Stimulated activated CD8-positive, alpha-beta memory T cell treated with anti-CD3 and anti-CD28 coated beads, Interleukin-12 subunit alpha, Interleukin-12 subunit beta, amount 100 ng/mL, for 24 hours (primary cell): ENCODE measurements at regions not wholly inside any gene's neighbourhood (a gene's known extent, or its start where the extent isn't known, plus 50 kb on each side); places are given as distances from the start of the nearest gene placed in this dataset.

ENCODE experiments used
- DNase-seq: peaks from one replicate; pipeline ENCODE4 v3.0.0-alpha.2; 2020; ENCODE audit errors: extremely low read depth

- no peak for DNase-seq
These were observed 317.5 kb upstream of the OR4E1 start for GRCh38 chr14:21991130-21991529.

DNA sequence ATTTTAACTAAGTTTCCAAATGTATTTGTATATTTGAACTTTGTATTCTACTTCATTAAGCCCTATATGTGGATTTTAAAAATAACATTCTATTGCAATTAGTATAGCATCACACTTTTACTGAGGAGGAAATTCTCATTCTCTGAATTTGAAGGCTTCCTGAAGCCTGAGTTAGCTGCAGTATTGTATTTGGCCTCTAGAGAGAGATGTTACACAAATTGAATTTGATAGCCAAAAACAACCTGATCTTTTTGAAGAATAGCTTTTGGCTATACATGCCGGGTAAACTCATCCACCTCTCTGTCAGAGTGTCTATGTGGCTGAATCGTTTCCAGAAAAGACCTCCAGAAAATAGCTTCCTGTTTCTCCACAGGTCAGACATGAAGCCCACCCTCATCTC, 316.5 kb upstream of the OR4E1 start:
- no peak for DNase-seq

DNA sequence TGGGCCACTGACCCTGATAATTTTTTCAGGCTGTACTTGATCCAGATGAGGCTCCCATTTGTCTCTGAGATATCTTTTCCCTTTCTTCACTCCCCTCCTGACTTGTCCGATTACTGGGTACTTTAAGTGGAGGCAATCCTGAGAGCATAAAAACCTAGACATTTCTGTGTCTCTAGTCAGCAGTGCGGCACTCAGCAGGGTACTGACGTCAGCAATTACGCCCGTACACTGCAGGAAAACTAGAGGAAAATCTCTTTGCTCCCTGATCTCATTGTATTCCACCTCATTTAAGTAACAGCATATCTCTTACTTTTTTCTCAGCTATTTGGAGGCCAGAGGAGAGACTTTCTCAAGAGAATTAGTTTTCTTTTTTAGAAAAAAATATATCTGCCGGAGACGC, 315.5 kb upstream of the OR4E1 start:
- DNase-seq, result no peak

- DNase-seq, result no peak
These were observed 314.8 kb upstream of the OR4E1 start for GRCh38 chr14:21988413-21988812.

GRCh38 chr14:21987937-21988336, 314.3 kb upstream of the OR4E1 start:
- DNase-seq, result no peak

GRCh38 chr14:21985081-21985480, 311.5 kb upstream of the OR4E1 start:
- no peak for DNase-seq

DNA sequence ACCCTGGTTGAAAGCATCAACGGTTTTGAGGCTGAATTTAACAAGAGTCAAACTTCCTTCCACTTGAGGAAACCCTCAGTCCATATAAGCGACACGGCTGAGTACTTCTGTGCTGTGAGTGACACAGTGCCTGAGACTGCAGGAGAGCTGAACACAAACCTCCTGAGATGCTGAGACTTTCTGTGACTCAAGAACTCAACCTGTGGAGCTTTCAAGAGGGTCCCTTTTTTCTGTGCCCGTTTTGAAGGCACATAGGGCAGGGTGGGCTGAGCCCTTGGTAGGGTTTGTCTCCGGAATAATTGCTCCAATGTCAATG, 305.3 kb upstream of the OR4E1 start:
- no peak for DNase-seq

- DNase-seq, result no peak
These were observed 304.8 kb upstream of the OR4E1 start for GRCh38 chr14:21978184-21978998.

- DNase-seq, result no peak
These were observed 301.1 kb upstream of the OR4E1 start for GRCh38 chr14:21974741-21975140.

DNA sequence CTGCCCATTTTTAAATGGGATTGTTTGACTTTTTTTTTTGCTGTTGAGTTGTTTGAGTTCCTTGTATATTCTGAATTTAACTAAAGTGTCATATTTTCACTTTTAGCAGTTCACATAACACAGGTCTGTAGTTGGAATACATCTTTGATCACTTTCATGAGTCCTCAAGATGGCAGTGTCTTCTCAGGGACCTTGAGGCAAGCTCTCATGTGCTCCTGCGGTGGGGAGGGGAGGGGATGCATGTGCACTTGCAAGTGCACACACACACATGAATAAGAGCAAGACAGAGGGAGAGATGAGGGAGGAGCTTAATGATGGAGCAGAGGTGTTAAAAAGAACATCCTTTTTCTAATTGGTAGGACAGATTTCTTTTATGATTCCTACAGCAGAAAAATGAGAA, 291.4 kb upstream of the OR4E1 start:
- DNase-seq, result no peak

DNA sequence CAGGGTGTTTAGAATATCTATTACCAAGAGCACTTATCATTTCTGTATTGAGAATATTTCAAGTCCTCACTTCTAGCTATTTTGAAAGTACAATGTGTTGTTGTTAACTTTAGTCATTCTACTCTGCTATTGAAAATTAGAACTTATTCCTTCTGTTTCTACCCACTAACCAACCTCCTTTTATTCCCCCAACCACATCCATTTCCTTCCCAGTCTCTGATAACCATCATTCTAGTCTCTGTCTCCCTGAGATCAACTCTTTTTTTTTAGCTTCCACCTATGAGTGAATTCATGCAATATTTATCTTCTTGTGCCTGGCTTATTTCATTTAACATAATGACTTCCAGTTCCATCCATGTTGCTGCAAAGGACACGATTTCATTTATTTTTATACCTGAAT, 290.6 kb upstream of the OR4E1 start:
- DNase-seq, result no peak

GRCh38 chr14:21960636-21961035, 287.0 kb upstream of the OR4E1 start:
- no peak for DNase-seq

GRCh38 chr14:21941885-21942284, 268.3 kb upstream of the OR4E1 start:
- DNase-seq, result no peak

- no peak for DNase-seq
These were observed 267.6 kb upstream of the OR4E1 start for GRCh38 chr14:21940887-21941856.

- DNase-seq, result no peak
These were observed 266.2 kb upstream of the OR4E1 start for GRCh38 chr14:21939836-21940235.

DNA sequence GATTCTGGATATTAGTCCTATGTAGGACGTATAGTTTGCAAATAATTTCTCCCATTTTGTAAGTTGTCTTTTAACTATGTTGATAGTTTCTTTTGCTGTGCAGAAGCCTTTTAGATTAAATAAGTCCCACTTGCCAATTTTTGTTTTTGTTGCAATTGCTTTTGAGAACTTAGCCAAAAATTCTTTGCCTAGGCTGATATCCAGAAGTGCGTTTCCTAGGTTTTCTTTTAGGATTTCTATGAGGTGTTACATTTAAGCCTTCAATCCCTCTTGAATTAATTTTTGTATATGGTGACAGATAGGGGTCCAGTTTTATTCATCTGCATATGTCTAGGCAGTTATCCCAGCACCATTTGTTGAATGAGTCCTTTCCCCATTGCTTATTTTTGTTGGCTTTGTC, 264.4 kb upstream of the OR4E1 start:
- DNase-seq, result no peak

- DNase-seq, result no peak
These were observed 260.1 kb upstream of the OR4E1 start for GRCh38 chr14:21933681-21934080.

DNA sequence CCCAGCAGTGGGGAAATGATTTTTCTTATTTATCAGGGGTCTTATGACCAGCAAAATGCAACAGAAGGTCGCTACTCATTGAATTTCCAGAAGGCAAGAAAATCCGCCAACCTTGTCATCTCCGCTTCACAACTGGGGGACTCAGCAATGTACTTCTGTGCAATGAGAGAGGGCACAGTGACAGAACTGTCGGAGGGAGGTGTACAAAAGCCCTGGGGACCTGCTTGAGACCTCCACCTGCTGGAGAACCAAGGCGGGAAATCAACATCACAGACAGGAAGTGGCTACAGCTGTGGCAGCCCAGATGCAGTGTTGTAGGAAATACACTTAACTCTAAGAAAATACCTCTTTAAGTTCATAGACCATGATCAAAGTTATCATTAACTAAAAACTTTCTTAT, 250.9 kb upstream of the OR4E1 start:
- peak; percentile 8 for DNase-seq

DNA sequence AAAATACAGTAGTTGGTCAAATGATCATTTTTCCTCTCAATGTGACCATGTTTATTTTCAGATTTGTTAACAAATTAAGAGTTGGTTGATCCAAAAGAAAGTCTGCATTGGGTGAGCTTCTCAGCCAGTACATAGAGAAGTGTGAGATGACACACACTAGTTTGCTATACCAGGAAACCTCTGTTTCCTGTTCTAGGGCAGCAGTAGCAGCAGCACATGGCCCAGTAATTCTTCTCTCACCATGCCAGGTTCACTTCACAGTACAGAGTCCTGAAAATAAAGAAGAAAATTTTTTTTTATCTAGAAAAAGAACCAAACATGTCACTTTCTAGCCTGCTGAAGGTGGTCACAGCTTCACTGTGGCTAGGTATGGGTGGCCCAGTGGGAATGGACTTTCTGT, 250.2 kb upstream of the OR4E1 start:
- DNase-seq, result no peak

DNA sequence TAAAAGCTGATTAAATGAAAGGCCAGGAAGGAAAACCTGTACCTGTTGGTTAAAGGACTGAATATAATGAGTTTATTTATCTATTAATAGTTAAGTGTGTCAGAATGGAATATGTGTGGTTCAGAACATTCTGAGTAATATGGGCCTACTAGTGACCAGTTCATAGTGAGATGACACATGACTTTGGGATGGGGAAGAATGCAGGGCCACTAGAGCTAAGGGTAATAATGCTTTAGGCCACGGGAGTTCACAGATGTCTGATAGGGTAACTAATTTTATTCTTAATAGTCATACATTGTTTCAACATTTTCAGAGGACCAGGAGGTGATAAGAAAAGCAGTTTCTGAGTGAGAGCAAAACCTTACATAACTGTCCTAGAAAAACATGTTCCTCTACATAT, 247.8 kb upstream of the OR4E1 start:
- no peak for DNase-seq

DNA sequence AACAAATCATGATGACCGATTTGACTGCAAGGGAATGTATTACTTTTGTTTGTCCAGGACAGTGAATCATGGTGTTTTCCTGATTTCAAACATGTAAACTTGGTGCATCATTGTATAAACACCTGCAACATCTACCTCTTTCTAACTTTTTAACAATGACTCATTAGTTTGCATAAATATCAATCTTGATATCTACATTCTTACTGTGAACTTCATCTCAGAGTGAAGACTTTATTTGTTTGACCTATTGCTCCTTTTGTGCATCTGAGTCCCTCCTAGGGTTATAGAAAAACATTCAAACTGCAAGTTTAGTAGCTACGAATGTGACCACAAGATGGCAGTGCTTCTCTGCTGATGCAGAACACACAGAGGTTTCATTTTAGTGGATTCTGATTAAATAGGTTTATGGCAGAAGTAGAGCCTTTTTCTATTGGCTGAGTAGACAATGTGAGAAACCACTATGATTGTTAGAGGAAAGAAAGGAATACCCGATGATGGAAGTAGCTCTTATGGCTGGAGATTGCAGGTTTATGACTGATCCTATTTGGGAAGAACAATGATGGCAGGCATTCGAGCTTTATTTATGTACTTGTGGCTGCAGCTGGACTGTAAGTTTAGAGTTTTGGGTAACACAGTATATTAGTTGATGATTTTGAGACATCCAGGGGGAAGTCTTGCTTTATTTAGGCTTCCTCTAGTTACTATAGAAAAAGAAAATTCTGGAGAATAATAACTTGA, 244.2 kb upstream of the OR4E1 start:
- DNase-seq, result peak; percentile 11

GRCh38 chr14:21915826-21916225, 242.2 kb upstream of the OR4E1 start:
- no peak for DNase-seq
